AG20443 (cell line): ENCODE measurements at regions not wholly inside any gene's neighbourhood (a gene's known extent, or its start where the extent isn't known, plus 50 kb on each side); places are given as distances from the start of the nearest gene placed in this dataset.
A peak's percentile ranks its signal among the peaks of the same experiment; 100 is the strongest.

Experiments used
- DNase-seq: peaks from one replicate; pipeline ENCODE4 v3.0.0; 2012; ENCODE audit warnings: low spot score, mixed read lengths

DNA sequence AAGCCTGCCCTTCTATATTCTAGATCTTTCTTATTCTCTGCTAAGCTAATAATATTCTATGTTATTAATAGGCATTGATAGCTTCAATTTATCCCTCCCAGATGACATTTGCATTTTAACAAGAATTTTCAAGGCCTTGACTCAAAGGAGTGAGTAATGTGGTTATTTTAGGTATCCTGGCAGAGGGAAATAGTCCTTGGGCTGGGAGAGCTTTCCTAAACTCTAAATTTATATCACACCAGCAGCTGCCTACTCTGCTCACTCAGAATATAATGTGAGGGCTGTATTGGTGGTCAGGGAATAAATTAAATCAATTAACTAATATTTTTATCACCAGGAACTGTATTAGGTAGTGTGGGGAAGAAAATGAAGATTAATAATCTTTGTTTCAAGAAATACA, 74.8 kb upstream of the ADAM23 start:
- DNase-seq, result no peak

DNA sequence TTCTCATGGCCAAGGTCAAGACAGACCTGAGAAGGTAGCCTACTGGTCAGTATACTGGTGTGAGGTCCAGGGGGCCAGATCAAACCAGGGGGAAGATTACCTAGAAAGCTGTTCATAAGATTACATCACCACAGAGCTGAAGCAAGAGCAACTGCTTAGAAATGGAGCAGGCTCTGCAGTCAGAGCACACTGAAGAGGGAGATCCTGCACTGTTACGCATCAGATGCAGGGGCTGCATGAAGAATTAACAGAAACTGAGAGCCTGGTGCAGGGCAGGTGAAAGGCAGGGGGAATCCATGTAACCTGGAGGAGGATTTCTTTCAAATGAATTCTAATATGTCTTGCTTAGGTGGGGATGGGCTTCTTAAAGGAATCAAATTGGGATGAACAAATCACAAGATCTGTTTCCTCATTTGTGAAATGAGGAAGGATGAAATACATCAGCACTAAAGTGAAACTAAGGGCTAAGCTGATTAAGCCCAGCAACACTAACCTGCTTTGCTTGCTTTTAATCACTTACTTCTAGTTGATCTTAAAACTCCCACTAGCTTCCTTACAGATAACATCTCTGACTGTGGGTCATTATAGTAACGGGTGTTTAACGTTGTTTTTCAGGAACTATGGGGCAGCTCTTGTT, 74.3 kb upstream of the ADAM23 start:
- no peak for DNase-seq

- no peak for DNase-seq
These were observed 67.4 kb upstream of the ADAM23 start for GRCh38 chr2:206375956-206376355.

DNA sequence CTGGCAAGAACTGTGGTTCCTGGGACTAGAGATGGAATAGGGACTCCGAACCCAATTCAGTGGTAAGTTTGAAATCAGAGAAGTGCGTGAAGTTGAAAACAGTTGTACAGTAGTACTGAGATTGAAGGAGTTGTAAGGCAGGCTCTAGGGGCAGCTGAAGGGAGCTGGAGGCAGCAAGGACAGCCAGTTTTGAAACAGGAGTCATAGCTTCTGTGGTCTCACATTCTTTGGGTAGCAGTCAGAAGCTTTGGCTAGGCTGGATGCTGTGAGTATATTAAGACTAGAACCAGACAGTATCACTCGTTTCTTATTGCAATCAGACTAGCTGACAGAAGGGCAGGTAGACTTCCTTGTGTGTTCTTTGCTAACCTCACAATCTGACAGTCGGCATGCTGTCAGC, 64.5 kb upstream of the ADAM23 start:
- peak; percentile 32 for DNase-seq

DNA sequence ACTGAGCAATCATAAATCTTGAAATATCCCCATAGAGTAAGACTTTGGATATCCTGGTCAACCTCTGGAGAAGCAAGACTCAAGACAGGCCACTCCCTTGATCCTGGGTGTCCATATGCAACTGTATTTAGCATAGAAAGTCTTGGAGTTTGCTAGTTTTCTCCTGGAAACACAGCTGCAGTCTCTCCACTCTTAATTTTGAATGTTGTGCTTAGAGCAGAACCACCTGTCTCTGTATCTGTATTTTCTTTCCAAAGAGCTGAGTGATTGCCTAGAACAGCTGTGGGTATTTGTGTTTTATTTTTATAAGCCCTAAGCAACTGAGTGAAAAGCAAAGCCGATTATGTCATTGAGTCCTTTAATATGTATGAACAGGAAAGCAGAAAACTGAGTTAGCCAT, 64.1 kb upstream of the ADAM23 start:
- no peak for DNase-seq

GRCh38 chr2:206379886-206380285, 63.4 kb upstream of the ADAM23 start:
- no peak for DNase-seq

DNA sequence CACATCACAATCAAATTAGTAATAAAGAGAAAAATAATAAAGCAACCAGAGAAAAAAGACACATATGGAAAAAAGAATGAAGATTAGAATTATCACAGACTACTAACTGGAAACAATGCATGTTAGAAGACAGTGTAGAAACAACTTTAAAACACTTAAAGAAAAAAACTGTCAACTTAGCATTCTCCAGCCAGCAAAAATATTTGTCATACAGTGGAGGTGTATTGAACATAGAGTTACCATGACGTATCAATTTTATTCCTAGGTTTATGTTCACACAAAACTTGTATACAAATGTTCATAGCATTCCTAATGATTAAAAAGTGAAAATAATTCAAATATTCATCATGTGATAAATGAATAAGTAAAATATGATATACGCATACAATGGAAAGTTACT, 61.5 kb upstream of the ADAM23 start:
- DNase-seq, result no peak

DNA sequence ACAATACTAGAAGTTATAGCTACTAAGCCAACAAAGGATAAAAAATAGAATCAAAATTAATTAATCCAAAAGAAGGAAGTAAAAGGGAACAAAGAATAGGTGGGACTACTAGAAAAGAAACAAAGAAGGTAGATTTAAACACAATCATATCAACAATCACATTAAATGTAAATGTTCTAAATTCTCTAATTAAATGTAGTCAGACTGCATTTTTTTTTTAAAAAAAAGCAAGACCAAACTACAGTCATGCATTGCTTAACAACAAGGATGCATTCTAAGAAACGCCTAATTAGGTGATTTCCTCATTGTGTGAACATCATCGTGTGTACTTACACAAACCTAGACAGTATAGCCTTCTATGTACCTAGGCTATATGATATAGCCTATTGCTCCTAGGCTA, 59.7 kb upstream of the ADAM23 start:
- DNase-seq, result no peak

DNA sequence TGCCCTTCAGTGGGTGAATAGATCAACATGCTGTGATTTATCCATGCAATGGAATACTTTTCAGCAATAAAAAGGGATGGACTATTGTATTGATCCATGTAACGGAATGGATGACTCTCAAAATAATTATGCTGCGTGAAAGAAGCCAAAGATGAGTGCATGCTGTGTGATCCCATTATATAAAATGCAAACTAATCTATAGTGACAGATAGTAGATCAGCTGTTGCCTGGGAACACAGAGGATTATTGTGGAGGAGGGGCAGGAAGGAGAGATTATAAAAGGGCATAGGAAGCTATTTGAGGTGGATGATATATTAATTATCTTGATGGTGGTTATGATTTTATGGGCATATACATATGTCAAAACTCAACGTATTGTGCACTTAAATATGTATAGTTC, 55.5 kb upstream of the ADAM23 start:
- no peak for DNase-seq

DNA sequence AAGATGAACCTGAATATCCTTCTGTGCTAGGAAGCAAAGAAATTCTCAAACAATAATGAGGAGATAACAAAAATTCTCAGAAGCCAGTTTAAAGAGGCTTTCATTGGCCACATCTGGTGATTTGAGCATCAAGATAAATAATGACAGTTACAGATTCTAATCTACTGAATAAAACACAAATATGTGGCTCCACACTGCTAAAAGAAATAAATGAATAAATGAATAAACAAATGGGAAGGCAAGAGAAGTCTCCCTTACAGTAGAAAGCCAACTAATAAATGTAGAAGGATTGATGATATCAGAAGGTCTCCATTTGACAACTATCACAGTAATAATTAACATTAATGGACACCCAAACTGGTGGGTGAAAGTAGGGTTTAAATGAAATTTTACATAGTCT, 54.6 kb upstream of the ADAM23 start:
- DNase-seq, result no peak

DNA sequence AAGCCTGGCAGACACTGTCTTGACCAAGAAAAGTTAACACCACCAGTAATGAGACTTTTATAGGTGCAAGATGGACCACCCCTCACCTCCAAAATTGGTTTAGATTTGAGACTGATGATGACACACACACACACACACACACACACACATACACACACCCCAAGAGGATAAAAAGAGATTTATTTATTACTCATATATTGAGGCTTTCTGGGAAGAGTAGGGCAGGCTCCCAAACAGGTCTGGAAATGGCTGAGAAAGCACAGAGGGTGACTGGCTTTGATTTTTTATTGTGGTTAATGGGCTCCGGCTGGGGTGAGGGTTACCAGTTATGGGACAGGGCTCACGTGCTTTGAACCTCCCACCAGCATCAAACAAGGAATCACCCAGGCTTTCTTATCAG, 54.2 kb upstream of the ADAM23 start:
- no peak for DNase-seq

DNA sequence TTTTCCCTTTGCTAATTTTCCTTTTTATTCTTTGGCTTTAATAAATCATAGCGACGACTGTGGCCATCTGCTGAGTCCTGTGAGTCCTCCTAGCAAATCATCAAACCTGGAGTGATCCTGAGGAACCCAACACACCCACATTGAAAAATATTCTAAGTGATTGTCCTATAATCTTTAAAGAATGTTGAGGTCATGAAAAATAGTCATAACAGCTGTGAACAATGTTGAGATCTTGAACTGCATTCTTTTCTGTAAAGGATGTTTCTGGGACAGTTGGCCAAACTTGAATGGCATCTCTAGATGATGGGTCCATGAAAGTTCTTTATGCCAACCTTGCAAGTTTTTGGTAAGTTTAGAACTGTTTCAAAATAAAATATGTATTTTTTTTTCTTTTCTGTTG, 53.2 kb upstream of the ADAM23 start:
- no peak for DNase-seq

DNA sequence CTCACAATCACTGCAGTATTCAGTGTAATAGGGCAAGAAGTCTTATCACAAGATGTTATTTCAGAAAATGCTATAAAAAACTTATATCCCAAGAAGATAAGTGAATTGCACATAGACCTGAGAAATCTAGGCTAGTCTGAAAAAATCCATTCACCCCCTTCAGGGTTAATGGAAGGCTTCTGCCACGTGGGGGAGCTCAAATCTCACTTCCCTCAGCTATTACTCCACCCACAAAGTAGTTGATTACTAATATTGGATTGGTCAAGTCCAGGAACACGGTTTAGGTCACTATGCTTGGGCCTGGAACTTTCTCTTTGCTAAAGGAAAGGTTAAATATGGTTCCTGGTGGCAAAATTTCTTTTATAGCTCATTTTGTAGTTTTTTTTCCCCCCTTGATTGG, 51.2 kb upstream of the ADAM23 start:
- DNase-seq, result peak; percentile 57
